HCT116 (cell line): ENCODE measurements at regions not wholly inside any gene's neighbourhood (a gene's known extent, or its start where the extent isn't known, plus 50 kb on each side); places are given as distances from the start of the nearest gene placed in this dataset.

Experiments used
- ATAC-seq: fragments of 200-7000 bp; cut with Tn5 transposase; 2 replicates; pipeline ENCODE4 v1.9.1; 2020; ENCODE audit warnings: mild to moderate bottlenecking, moderate library complexity
- BruUV-seq: library from RNA; stranded (reverse); fragments of 400-500 nt; replicated peaks from 2 replicates; lab custom pipeline; 2021; lab: Mats Ljungman, UMichigan
- CTCF ChIA-PET: fragments of 300-600 bp; sonication (Branson Sonifier 250); formaldehyde crosslinking; loops from one replicate; lab custom pipeline; 2021; ENCODE audit warnings: antibody characterized with exemption; lab: Charles Lee
- POLR2A ChIA-PET: fragments of 300-600, 350-600 bp; sonication (Branson Sonifier 250); formaldehyde crosslinking; loops from one replicate; lab custom pipeline; 2021; ENCODE audit warnings: antibody characterized with exemption; lab: Charles Lee
- RAD21 ChIA-PET, 2 experiments: fragments of 300-600 bp; sonication (Branson Sonifier 250); formaldehyde crosslinking; loops; one replicate each; lab custom pipeline; 2023; ENCODE audit warnings: low total read pairs in 2 of 2; ENCODE audit not compliant: uncharacterized antibody in 2 of 2, unreplicated experiment in 2 of 2, low non-redundant PET in 1 of 2; lab: Charles Lee
- DNase-seq: peaks from one replicate; pipeline ENCODE4 v3.0.0-alpha.2; 2010; ENCODE audit warnings: low read depth, low spot score
- H2AFZ ChIP-seq: fragments of 200-600 bp; shearing (Covaris generic), sonication (generic); 2 replicates; pipeline ENCODE4 v1.6.1; 2017; ENCODE audit warnings: low read depth, mixed run types, mixed read lengths, antibody characterized with exemption, low read length; ENCODE audit not compliant: poor library complexity, severe bottlenecking
- H3K27ac ChIP-seq: 2 replicates; pipeline ENCODE4 v1.5.1; 2012; ENCODE audit warnings: low read depth, low read length
- H3K27me3 ChIP-seq: fragments of 200-600 bp; sonication (generic); 2 replicates; pipeline ENCODE4 v1.6.1; 2016; ENCODE audit warnings: mixed run types, low read length, mixed read lengths; ENCODE audit not compliant: insufficient read depth
- H3K36me3 ChIP-seq, 2 experiments: fragments of 200-500 bp in 1 of 2; fragments of 200-600 bp in 1 of 2; sonication (Bioruptor generic) in 1 of 2; sonication (generic) in 1 of 2; 2 replicates each; pipeline versions ENCODE4 v1.5.1 to v1.6.1; 2014 to 2016; ENCODE audit warnings: low read length in 2 of 2, inconsistent platforms in 1 of 2, mixed read lengths in 1 of 2, mixed run types in 1 of 2; ENCODE audit not compliant: insufficient read depth in 2 of 2, control insufficient read depth in 1 of 2
- H3K4me1 ChIP-seq, 2 experiments: fragments of 200-600 bp in 1 of 2; sonication (generic) in 1 of 2; 2 replicates each; pipeline versions ENCODE4 v1.5.1 to v1.6.1; 2012 to 2017; ENCODE audit warnings: low read length in 2 of 2, inconsistent platforms in 1 of 2, mild to moderate bottlenecking in 1 of 2, mixed read lengths in 1 of 2, mixed run types in 1 of 2, moderate library complexity in 1 of 2; ENCODE audit not compliant: insufficient read depth in 2 of 2, control insufficient read depth in 1 of 2
- H3K4me2 ChIP-seq: fragments of 200-600 bp; sonication (generic); 2 replicates; pipeline ENCODE4 v1.6.1; 2017; ENCODE audit warnings: mixed run types, low read length, mixed read lengths
- H3K4me3 ChIP-seq, 2 experiments: fragments of 200-600 bp in 1 of 2; sonication (generic) in 1 of 2; replicated peaks in 1 of 2; 2 replicates each; pipeline ENCODE4 v1.5.1; 2011 to 2016; ENCODE audit warnings: low read length in 2 of 2, control low read depth in 1 of 2, low read depth in 1 of 2, mild to moderate bottlenecking in 1 of 2, mixed read lengths in 1 of 2, mixed run types in 1 of 2
- H3K79me2 ChIP-seq: fragments of 200-600 bp; sonication (generic); 2 replicates; pipeline ENCODE4 v1.6.1; 2017; ENCODE audit warnings: mild to moderate bottlenecking, mixed run types, low read length, moderate library complexity, mixed read lengths; ENCODE audit not compliant: insufficient read depth
- H3K9ac ChIP-seq: fragments of 200-600 bp; sonication (generic); 2 replicates; pipeline ENCODE4 v1.6.1; 2016; ENCODE audit warnings: low read length, mixed read lengths
- H3K9me2 ChIP-seq: fragments of 200-600 bp; sonication (generic), shearing (Covaris generic); 2 replicates; pipeline ENCODE4 v1.6.1; 2017; ENCODE audit warnings: mixed run types, mild to moderate bottlenecking, moderate library complexity; ENCODE audit not compliant: insufficient read depth
- H3K9me3 ChIP-seq, 2 experiments: fragments of 200-500 bp in 1 of 2; fragments of 200-600 bp in 1 of 2; sonication (Bioruptor generic) in 1 of 2; sonication (generic) in 1 of 2; 2 replicates each; pipeline ENCODE4 v1.6.1; 2014 to 2017; ENCODE audit warnings: low read length in 2 of 2, mixed read lengths in 2 of 2, inconsistent platforms in 1 of 2, low read depth in 1 of 2, mild to moderate bottlenecking in 1 of 2, mixed run types in 1 of 2, moderate library complexity in 1 of 2; ENCODE audit not compliant: control insufficient read depth in 1 of 2, insufficient read depth in 1 of 2
- H4K20me1 ChIP-seq: fragments of 200-600 bp; sonication (generic), shearing (Covaris generic); 2 replicates; pipeline ENCODE4 v1.6.1; 2017; ENCODE audit warnings: mixed run types, mild to moderate bottlenecking, moderate library complexity; ENCODE audit not compliant: insufficient read depth
- ATF3 ChIP-seq: IDR thresholded peaks from 2 replicates; pipeline ENCODE4 v1.6.1; 2012
- CBX3 ChIP-seq: IDR thresholded peaks from 2 replicates; pipeline ENCODE4 v1.6.1; 2012; ENCODE audit warnings: low read depth
- CEBPB ChIP-seq: IDR thresholded peaks from 2 replicates; pipeline ENCODE4 v1.6.1; 2012; ENCODE audit warnings: low read depth
- CTCF ChIP-seq, 3 experiments: fragments of 200-600 bp in 1 of 3; sonication (generic) in 1 of 3; IDR thresholded peaks in 2 of 3; conservative IDR thresholded peaks in 1 of 3; 2 replicates each; pipeline ENCODE4 v1.5.1; 2012 to 2017; ENCODE audit warnings: low read depth in 2 of 3, low read length in 2 of 3, antibody characterized with exemption in 1 of 3, borderline replicate concordance in 1 of 3, control low read depth in 1 of 3, mild to moderate bottlenecking in 1 of 3, mixed read lengths in 1 of 3, mixed run types in 1 of 3, moderate library complexity in 1 of 3; ENCODE audit not compliant: insufficient read depth in 1 of 3
- EGR1 ChIP-seq: IDR thresholded peaks from 2 replicates; pipeline ENCODE4 v1.6.1; 2012; ENCODE audit warnings: low read depth
- ELF1 ChIP-seq: IDR thresholded peaks from 2 replicates; pipeline ENCODE4 v1.6.1; 2012; ENCODE audit warnings: low read depth, borderline replicate concordance
- EZH2 ChIP-seq: fragments of 200-600 bp; sonication (generic); IDR thresholded peaks from 2 replicates; pipeline ENCODE4 v1.6.1; 2017; ENCODE audit warnings: antibody characterized with exemption, mixed run types
- EZH2phosphoT487 ChIP-seq: fragments of 200-600 bp; IDR thresholded peaks from 2 replicates; pipeline ENCODE4 v1.6.1; 2018; ENCODE audit warnings: antibody characterized with exemption, borderline replicate concordance
- FOSL1 ChIP-seq: IDR thresholded peaks from 2 replicates; pipeline ENCODE4 v1.6.1; 2012; ENCODE audit warnings: low read depth
- JUND ChIP-seq: IDR thresholded peaks from 2 replicates; pipeline ENCODE4 v1.6.1; 2012
- MAX ChIP-seq: IDR thresholded peaks from 2 replicates; pipeline ENCODE4 v1.6.1; 2012
- POLR2A ChIP-seq: IDR thresholded peaks from 2 replicates; pipeline ENCODE4 v1.7.0; 2011; ENCODE audit warnings: borderline replicate concordance; ENCODE audit not compliant: insufficient read depth, insufficient read length; ENCODE audit errors: extremely low read depth
- POLR2AphosphoS5 ChIP-seq: IDR thresholded peaks from 2 replicates; pipeline ENCODE4 v1.6.1; 2011; ENCODE audit warnings: mild to moderate bottlenecking, low read depth, low read length, moderate library complexity
- RAD21 ChIP-seq: IDR thresholded peaks from 2 replicates; pipeline ENCODE4 v1.6.1; 2012; ENCODE audit warnings: low read depth, mild to moderate bottlenecking
- SP1 ChIP-seq: IDR thresholded peaks from 2 replicates; pipeline ENCODE4 v1.6.1; 2012; ENCODE audit warnings: low read depth
- TCF7L2 ChIP-seq: IDR thresholded peaks from 2 replicates; pipeline ENCODE4 v1.7.0; 2011; ENCODE audit warnings: borderline replicate concordance, inconsistent platforms; ENCODE audit not compliant: insufficient read depth, insufficient read length; ENCODE audit errors: extremely low read depth
- YY1 ChIP-seq: IDR thresholded peaks from 2 replicates; pipeline ENCODE4 v1.6.1; 2011; ENCODE audit warnings: low read length, low read depth, moderate library complexity, mild to moderate bottlenecking; ENCODE audit not compliant: insufficient replicate concordance; ENCODE audit errors: extremely low read depth
- ZBTB33 ChIP-seq: IDR thresholded peaks from 2 replicates; pipeline ENCODE4 v1.6.1; 2011; ENCODE audit warnings: mild to moderate bottlenecking, low read length, moderate library complexity; ENCODE audit not compliant: insufficient replicate concordance; ENCODE audit errors: extremely low read depth
- ZFX ChIP-seq: fragments of 450-650 bp; IDR thresholded peaks from 2 replicates; pipeline ENCODE4 v1.6.1; 2017
- ZNF274 ChIP-seq: fragments of 200-500 bp; sonication (Bioruptor generic); IDR thresholded peaks from 2 replicates; pipeline ENCODE4 v1.6.1; 2014; ENCODE audit warnings: mild to moderate bottlenecking, low read depth, low read length, inconsistent platforms
- intact Hi-C: fragments of 100-400 bp; cut with micrococcal nuclease; formaldehyde crosslinking; loops from 2 replicates; pipeline ENCODE4 v1.10.0; 2022

- no peaks in the 10 kb centered on the region for H3K4me1 ChIP-seq
- DNase-seq = no peak
- no peak overlapping the region for H3K4me2 ChIP-seq
- TF ChIP-seq ATF3 (no peak), ZNF274 (no peak), ZFX (no peak), POLR2A (no peak), FOSL1 (no peak), CBX3 (no peak), CTCF (IDR thresholded peaks at IDR 0.05 in 2 of 3, conservative IDR thresholded peaks at IDR 0.05 in 1 of 3; ENCODE audit: borderline replicate concordance in 1 of 3, insufficient read depth in 1 of 3, low read depth in 2 of 3, low read length in 2 of 3) (no peak), EZH2 (no peak), SP1 (no peak), MAX (no peak), JUND (no peak), EZH2phosphoT487 (no peak), ELF1 (no peak), TCF7L2 (no peak), YY1 (no peak), POLR2AphosphoS5 (no peak), RAD21 (no peak), ZBTB33 (no peak), CEBPB (no peak), EGR1 (no peak)
- TF ChIP-seq, all 23 proteins: peak for 0
- no peaks in the 10 kb centered on the region; a peak in 1 of 4 replicates for H3K36me3 ChIP-seq
- H3K9me3 ChIP-seq = peaks cover 14 to 26% of the 10 kb centered on the region in 2 experiments; a peak in 3 of 4 replicates
- ATAC-seq = no peak
- no peaks in the 10 kb centered on the region for H3K9me2 ChIP-seq
- no peak overlapping the region for H2AFZ ChIP-seq
- intact Hi-C loops = no loop called here
- H3K27ac ChIP-seq = no peak overlapping the region
- RAD21 ChIA-PET = no interaction called here
- CTCF ChIA-PET = no interaction called here
- no TSS peak for BruUV-seq
- POLR2A ChIA-PET = no interaction called here
- no peaks in the 10 kb centered on the region for H3K79me2 ChIP-seq
- no peaks in the 10 kb centered on the region for H4K20me1 ChIP-seq
- H3K9ac ChIP-seq = no peak overlapping the region
- H3K27me3 ChIP-seq = no peaks in the 10 kb centered on the region
- H3K4me3 ChIP-seq = no peak overlapping the region
Measured at GRCh38 chr14:25461780-25462179, 411.8 kb upstream of the STXBP6 start.
